OCI-LY7 (cell line): ENCODE measurements at regions not wholly inside any gene's neighbourhood (a gene's known extent, or its start where the extent isn't known, plus 50 kb on each side); places are given as distances from the start of the nearest gene placed in this dataset.

Experiments used
- BruUV-seq: library from RNA; stranded (reverse); fragments of 400-500 nt; replicated peaks from 2 replicates; lab custom pipeline; 2021; lab: Mats Ljungman, UMichigan
- CTCF ChIA-PET: fragments of 300-600 bp; sonication (Branson Sonifier 250); formaldehyde crosslinking; loops from one replicate; lab custom pipeline; 2022; ENCODE audit warnings: antibody characterized with exemption; ENCODE audit not compliant: unreplicated experiment; lab: Charles Lee
- POLR2A ChIA-PET: fragments of 300-600 bp; sonication (Branson Sonifier 250); formaldehyde crosslinking; loops from one replicate; lab custom pipeline; 2022; ENCODE audit warnings: antibody characterized with exemption; lab: Charles Lee
- DNase-seq: peaks from one replicate; pipeline ENCODE4 v3.0.0-alpha.2; 2015; ENCODE audit warnings: low spot score
- H2AFZ ChIP-seq: fragments of 200-600 bp; sonication (generic), shearing (Covaris generic); 2 replicates; pipeline ENCODE4 v1.6.1; 2014; ENCODE audit warnings: mild to moderate bottlenecking, antibody characterized with exemption, low read length, moderate library complexity
- H3K27ac ChIP-seq: fragments of 200-600 bp; sonication (generic); 2 replicates; pipeline ENCODE4 v1.5.1; 2014; ENCODE audit warnings: mixed run types, low read depth, mild to moderate bottlenecking, moderate library complexity, low read length, inconsistent platforms; ENCODE audit not compliant: poor library complexity, severe bottlenecking
- H3K36me3 ChIP-seq: fragments of 200-600 bp; sonication (generic); 2 replicates; pipeline ENCODE4 v1.6.1; 2014; ENCODE audit warnings: mild to moderate bottlenecking, antibody characterized with exemption, low read length, moderate library complexity, mixed read lengths; ENCODE audit not compliant: insufficient read depth
- H3K4me1 ChIP-seq: fragments of 200-600 bp; sonication (generic); 2 replicates; pipeline ENCODE4 v1.5.1; 2014; ENCODE audit warnings: mild to moderate bottlenecking, low read length; ENCODE audit not compliant: insufficient read depth, poor library complexity, severe bottlenecking
- H3K4me2 ChIP-seq: fragments of 200-600 bp; sonication (generic); 2 replicates; pipeline ENCODE4 v1.6.1; 2014; ENCODE audit warnings: mild to moderate bottlenecking, low read length
- H3K4me3 ChIP-seq: fragments of 200-600 bp; sonication (generic); 2 replicates; pipeline ENCODE4 v1.5.1; 2014; ENCODE audit warnings: mild to moderate bottlenecking, low read depth, low read length; ENCODE audit not compliant: poor library complexity, severe bottlenecking
- H3K79me2 ChIP-seq: fragments of 200-600 bp; sonication (generic); 2 replicates; pipeline ENCODE4 v1.6.1; 2016; ENCODE audit warnings: low read depth, mild to moderate bottlenecking, low read length, moderate library complexity, mixed read lengths; ENCODE audit not compliant: insufficient read depth
- H3K9me2 ChIP-seq: fragments of 200-600 bp; sonication (generic); 2 replicates; pipeline ENCODE4 v1.6.1; 2016; ENCODE audit warnings: mild to moderate bottlenecking, low read length, mixed read lengths; ENCODE audit not compliant: insufficient read depth
- H3K9me3 ChIP-seq: fragments of 200-600 bp; sonication (generic); 2 replicates; pipeline ENCODE4 v1.6.1; 2014; ENCODE audit warnings: mild to moderate bottlenecking, mixed run types, low read length, mixed read lengths
- H4K20me1 ChIP-seq: fragments of 200-600 bp; sonication (generic); 2 replicates; pipeline ENCODE4 v1.6.1; 2014; ENCODE audit warnings: mild to moderate bottlenecking, antibody characterized with exemption, low read length, moderate library complexity, mixed read lengths; ENCODE audit not compliant: insufficient read depth
- CTCF ChIP-seq: fragments of 200-600 bp; sonication (generic); conservative IDR thresholded peaks from 2 replicates; pipeline ENCODE4 v1.5.1; 2014; ENCODE audit warnings: mild to moderate bottlenecking, antibody characterized with exemption, low read length, moderate library complexity, mixed read lengths
- EZH2phosphoT487 ChIP-seq: fragments of 200-600 bp; sonication (generic); IDR thresholded peaks from 2 replicates; pipeline ENCODE4 v1.6.1; 2018; ENCODE audit warnings: low read depth, borderline replicate concordance, mild to moderate bottlenecking, mixed run types, antibody characterized with exemption, low read length, moderate library complexity, mixed read lengths
- intact Hi-C: fragments of 100-400 bp; cut with micrococcal nuclease; formaldehyde crosslinking; loops from one replicate; pipeline ENCODE4 v1.10.0; 2022; ENCODE audit not compliant: unreplicated experiment

GRCh38 chr11:119797123-119797611 lies 68.2 kb upstream of the NECTIN1 start:
- ChIA-PET CTCF (no interaction called here), POLR2A (no interaction called here)
- Histone ChIP-seq H3K4me1 (no peaks in the 10 kb centered on the region), H3K27ac (no peak overlapping the region), H3K79me2 (no peaks in the 10 kb centered on the region), H3K9me2 (no peaks in the 10 kb centered on the region), H3K36me3 (no peaks in the 10 kb centered on the region), H3K4me3 (no peak overlapping the region), H3K4me2 (no peak overlapping the region), H3K9me3 (no peaks in the 10 kb centered on the region), H4K20me1 (no peaks in the 10 kb centered on the region), H2AFZ (no peak overlapping the region)
- TF ChIP-seq EZH2phosphoT487 (no peak), CTCF (no peak)
- no peak for DNase-seq
- BruUV-seq: no TSS peak
- intact Hi-C loops: no loop called here

- Histone ChIP-seq H3K4me3 (no peak overlapping the region), H3K36me3 (no peaks in the 10 kb centered on the region), H3K79me2 (no peaks in the 10 kb centered on the region), H2AFZ (no peak overlapping the region), H3K9me3 (no peaks in the 10 kb centered on the region), H3K27ac (no peak overlapping the region), H3K9me2 (no peaks in the 10 kb centered on the region), H3K4me1 (no peaks in the 10 kb centered on the region), H3K4me2 (no peak overlapping the region), H4K20me1 (no peaks in the 10 kb centered on the region)
- no peak for DNase-seq
- POLR2A ChIA-PET: no interaction called here
- TF ChIP-seq CTCF (no peak), EZH2phosphoT487 (no peak)
- CTCF ChIA-PET: no interaction called here
- BruUV-seq: no TSS peak
- intact Hi-C loops: no loop called here
Measured at GRCh38 chr11:119796363-119797060, 67.5 kb upstream of the NECTIN1 start.

- intact Hi-C loops: no loop called here
- Histone ChIP-seq H3K4me2 (no peak overlapping the region), H2AFZ (no peak overlapping the region), H3K4me1 (no peaks in the 10 kb centered on the region), H3K9me2 (no peaks in the 10 kb centered on the region), H3K9me3 (no peaks in the 10 kb centered on the region), H3K27ac (no peak overlapping the region), H3K36me3 (no peaks in the 10 kb centered on the region), H4K20me1 (no peaks in the 10 kb centered on the region), H3K4me3 (no peak overlapping the region), H3K79me2 (no peaks in the 10 kb centered on the region)
- no TSS peak for BruUV-seq
- DNase-seq: no peak
- ChIA-PET CTCF (no interaction called here), POLR2A (no interaction called here)
- TF ChIP-seq CTCF (no peak), EZH2phosphoT487 (no peak)
Measured at GRCh38 chr11:119795690-119796089, 66.7 kb upstream of the NECTIN1 start.
